ENCODE measurements at regions not wholly inside any gene's neighbourhood (a gene's known extent, or its start where the extent isn't known, plus 50 kb on each side); places are given as distances from the start of the nearest gene placed in this dataset.

DNA sequence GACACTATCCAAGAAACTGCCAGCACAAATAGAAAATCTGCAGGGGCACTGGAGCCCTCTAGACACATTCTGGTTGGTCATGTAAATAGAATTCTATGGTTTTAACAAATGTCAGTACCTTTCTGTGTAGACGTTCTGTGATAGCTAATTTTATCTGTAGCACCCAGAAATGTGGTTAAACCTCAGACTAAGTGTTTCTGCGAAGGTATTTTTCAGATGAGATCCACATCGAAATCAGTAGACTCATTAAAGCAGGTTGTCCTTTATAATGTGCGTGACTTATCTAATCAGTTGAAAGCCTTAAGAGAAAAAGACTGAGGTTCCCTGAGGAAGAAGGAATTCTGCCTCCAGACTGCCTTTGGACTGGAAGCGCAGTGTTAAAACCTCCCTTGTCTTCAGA is 922.9 kb downstream of the EFNB2 start (continued):
- TF ChIP-seq, protein P1, sequence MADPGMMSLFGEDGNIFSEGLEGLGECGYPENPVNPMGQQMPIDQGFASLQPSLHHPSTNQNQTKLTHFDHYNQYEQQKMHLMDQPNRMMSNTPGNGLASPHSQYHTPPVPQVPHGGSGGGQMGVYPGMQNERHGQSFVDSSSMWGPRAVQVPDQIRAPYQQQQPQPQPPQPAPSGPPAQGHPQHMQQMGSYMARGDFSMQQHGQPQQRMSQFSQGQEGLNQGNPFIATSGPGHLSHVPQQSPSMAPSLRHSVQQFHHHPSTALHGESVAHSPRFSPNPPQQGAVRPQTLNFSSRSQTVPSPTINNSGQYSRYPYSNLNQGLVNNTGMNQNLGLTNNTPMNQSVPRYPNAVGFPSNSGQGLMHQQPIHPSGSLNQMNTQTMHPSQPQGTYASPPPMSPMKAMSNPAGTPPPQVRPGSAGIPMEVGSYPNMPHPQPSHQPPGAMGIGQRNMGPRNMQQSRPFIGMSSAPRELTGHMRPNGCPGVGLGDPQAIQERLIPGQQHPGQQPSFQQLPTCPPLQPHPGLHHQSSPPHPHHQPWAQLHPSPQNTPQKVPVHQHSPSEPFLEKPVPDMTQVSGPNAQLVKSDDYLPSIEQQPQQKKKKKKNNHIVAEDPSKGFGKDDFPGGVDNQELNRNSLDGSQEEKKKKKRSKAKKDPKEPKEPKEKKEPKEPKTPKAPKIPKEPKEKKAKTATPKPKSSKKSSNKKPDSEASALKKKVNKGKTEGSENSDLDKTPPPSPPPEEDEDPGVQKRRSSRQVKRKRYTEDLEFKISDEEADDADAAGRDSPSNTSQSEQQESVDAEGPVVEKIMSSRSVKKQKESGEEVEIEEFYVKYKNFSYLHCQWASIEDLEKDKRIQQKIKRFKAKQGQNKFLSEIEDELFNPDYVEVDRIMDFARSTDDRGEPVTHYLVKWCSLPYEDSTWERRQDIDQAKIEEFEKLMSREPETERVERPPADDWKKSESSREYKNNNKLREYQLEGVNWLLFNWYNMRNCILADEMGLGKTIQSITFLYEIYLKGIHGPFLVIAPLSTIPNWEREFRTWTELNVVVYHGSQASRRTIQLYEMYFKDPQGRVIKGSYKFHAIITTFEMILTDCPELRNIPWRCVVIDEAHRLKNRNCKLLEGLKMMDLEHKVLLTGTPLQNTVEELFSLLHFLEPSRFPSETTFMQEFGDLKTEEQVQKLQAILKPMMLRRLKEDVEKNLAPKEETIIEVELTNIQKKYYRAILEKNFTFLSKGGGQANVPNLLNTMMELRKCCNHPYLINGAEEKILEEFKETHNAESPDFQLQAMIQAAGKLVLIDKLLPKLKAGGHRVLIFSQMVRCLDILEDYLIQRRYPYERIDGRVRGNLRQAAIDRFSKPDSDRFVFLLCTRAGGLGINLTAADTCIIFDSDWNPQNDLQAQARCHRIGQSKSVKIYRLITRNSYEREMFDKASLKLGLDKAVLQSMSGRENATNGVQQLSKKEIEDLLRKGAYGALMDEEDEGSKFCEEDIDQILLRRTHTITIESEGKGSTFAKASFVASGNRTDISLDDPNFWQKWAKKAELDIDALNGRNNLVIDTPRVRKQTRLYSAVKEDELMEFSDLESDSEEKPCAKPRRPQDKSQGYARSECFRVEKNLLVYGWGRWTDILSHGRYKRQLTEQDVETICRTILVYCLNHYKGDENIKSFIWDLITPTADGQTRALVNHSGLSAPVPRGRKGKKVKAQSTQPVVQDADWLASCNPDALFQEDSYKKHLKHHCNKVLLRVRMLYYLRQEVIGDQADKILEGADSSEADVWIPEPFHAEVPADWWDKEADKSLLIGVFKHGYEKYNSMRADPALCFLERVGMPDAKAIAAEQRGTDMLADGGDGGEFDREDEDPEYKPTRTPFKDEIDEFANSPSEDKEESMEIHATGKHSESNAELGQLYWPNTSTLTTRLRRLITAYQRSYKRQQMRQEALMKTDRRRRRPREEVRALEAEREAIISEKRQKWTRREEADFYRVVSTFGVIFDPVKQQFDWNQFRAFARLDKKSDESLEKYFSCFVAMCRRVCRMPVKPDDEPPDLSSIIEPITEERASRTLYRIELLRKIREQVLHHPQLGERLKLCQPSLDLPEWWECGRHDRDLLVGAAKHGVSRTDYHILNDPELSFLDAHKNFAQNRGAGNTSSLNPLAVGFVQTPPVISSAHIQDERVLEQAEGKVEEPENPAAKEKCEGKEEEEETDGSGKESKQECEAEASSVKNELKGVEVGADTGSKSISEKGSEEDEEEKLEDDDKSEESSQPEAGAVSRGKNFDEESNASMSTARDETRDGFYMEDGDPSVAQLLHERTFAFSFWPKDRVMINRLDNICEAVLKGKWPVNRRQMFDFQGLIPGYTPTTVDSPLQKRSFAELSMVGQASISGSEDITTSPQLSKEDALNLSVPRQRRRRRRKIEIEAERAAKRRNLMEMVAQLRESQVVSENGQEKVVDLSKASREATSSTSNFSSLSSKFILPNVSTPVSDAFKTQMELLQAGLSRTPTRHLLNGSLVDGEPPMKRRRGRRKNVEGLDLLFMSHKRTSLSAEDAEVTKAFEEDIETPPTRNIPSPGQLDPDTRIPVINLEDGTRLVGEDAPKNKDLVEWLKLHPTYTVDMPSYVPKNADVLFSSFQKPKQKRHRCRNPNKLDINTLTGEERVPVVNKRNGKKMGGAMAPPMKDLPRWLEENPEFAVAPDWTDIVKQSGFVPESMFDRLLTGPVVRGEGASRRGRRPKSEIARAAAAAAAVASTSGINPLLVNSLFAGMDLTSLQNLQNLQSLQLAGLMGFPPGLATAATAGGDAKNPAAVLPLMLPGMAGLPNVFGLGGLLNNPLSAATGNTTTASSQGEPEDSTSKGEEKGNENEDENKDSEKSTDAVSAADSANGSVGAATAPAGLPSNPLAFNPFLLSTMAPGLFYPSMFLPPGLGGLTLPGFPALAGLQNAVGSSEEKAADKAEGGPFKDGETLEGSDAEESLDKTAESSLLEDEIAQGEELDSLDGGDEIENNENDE (IDR thresholded peaks at IDR 0.05; ENCODE audit: insufficient replicate concordance, low read length) = no peak
- TF ChIP-seq POU5F1 (IDR thresholded peaks at IDR 0.05; ENCODE audit: low read depth, low read length) (no peak), CEBPB (IDR thresholded peaks at IDR 0.05; ENCODE audit: low read depth, low read length) (no peak), CBX5 (IDR thresholded peaks at IDR 0.05; ENCODE audit: low read depth, low read length) (no peak)
- TF ChIP-seq, protein P2, sequence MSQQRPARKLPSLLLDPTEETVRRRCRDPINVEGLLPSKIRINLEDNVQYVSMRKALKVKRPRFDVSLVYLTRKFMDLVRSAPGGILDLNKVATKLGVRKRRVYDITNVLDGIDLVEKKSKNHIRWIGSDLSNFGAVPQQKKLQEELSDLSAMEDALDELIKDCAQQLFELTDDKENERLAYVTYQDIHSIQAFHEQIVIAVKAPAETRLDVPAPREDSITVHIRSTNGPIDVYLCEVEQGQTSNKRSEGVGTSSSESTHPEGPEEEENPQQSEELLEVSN (IDR thresholded peaks at IDR 0.05) = no peak
